ENCODE measurements at regions not wholly inside any gene's neighbourhood (a gene's known extent, or its start where the extent isn't known, plus 50 kb on each side); places are given as distances from the start of the nearest gene placed in this dataset.
"Not testable (repeated sequence)": the region's sequence is repeated elsewhere in the genome, so short reads cannot be mapped to it uniquely, and the experiment has no call there.

- Histone ChIP-seq H3K9me3 (no peaks in the 10 kb centered on the region), H3K27ac (no peak overlapping the region), H3K36me3 (no peaks in the 10 kb centered on the region), H3K27me3 (no peaks in the 10 kb centered on the region), H3K4me1 (no peaks in the 10 kb centered on the region), H3K4me3 (no peak overlapping the region)
- intact Hi-C loops (cut with DNase I; ENCODE audit: low total_unique reads), result no loop called here
- DNase-seq, result no peak
- 77 to 95% methylated on average over 3 to 9 of the region's 9 CpGs for WGBS, 2 donors (ENCODE audit: low coverage in 1 of 2)
- in situ Hi-C loops (cut with MboI; ENCODE audit: low pct_ligation_motif_present in 1 of 4, low pct_unique_long_range_greater_than_20kb in 1 of 4, low sequenced_read_pairs in 3 of 4), result no loop called here
- TF ChIP-seq EP300 (IDR thresholded peaks at IDR 0.05; ENCODE audit: low read depth) (no peak), POLR2A (IDR thresholded peaks at IDR 0.05) (no peak), POLR2AphosphoS5 (IDR thresholded peaks at IDR 0.05) (no peak), CTCF (IDR thresholded peaks at IDR 0.05) (no peak)
Measured at GRCh38 chr7:152594801-152595200, 81.1 kb downstream of the XRCC2 start.

GRCh38 chr7:152591976-152592375 is 84.0 kb downstream of the XRCC2 start:
- no peak overlapping the region for H3K27ac ChIP-seq
- no peaks in the 10 kb centered on the region for H3K4me1 ChIP-seq
- in situ Hi-C loops (cut with MboI; ENCODE audit: low pct_ligation_motif_present in 1 of 4, low pct_unique_long_range_greater_than_20kb in 1 of 4, low sequenced_read_pairs in 3 of 4) (no loop called here), intact Hi-C loops (cut with DNase I; ENCODE audit: low total_unique reads) (no loop called here)
- H3K4me3 ChIP-seq, result no peak overlapping the region
- no peaks in the 10 kb centered on the region for H3K36me3 ChIP-seq
- no peaks in the 10 kb centered on the region for H3K9me3 ChIP-seq
- 83% methylated on average over 4 of the region's 4 CpGs; no CpG with 5 or more reads in 1 of the 2 donors for WGBS, 2 donors (ENCODE audit: low coverage in 1 of 2)
- DNase-seq, result no peak
- no peak for TF ChIP-seq POLR2AphosphoS5 (IDR thresholded peaks at IDR 0.05)
- no peak for TF ChIP-seq POLR2A (IDR thresholded peaks at IDR 0.05)
- no peak for TF ChIP-seq CTCF (IDR thresholded peaks at IDR 0.05)
- TF ChIP-seq EP300 (IDR thresholded peaks at IDR 0.05; ENCODE audit: low read depth), result no peak
- H3K27me3 ChIP-seq, result no peaks in the 10 kb centered on the region

GRCh38 chr7:152590481-152590880 is 85.5 kb downstream of the XRCC2 start:
- no peaks in the 10 kb centered on the region for H3K36me3 ChIP-seq
- no peak overlapping the region for H3K4me3 ChIP-seq
- WGBS, 2 donors (ENCODE audit: low coverage in 1 of 2), result 83 to 90% methylated on average over 6 of the region's 6 CpGs
- no peaks in the 10 kb centered on the region for H3K9me3 ChIP-seq
- in situ Hi-C loops (cut with MboI; ENCODE audit: low pct_ligation_motif_present in 1 of 4, low pct_unique_long_range_greater_than_20kb in 1 of 4, low sequenced_read_pairs in 3 of 4), result no loop called here
- TF ChIP-seq POLR2A (IDR thresholded peaks at IDR 0.05) (no peak), CTCF (IDR thresholded peaks at IDR 0.05) (no peak), EP300 (IDR thresholded peaks at IDR 0.05; ENCODE audit: low read depth) (no peak), POLR2AphosphoS5 (IDR thresholded peaks at IDR 0.05) (no peak)
- no peak overlapping the region for H3K27ac ChIP-seq
- H3K27me3 ChIP-seq, result no peaks in the 10 kb centered on the region
- H3K4me1 ChIP-seq, result no peaks in the 10 kb centered on the region
- DNase-seq, result no peak
- intact Hi-C loops (cut with DNase I; ENCODE audit: low total_unique reads), result no loop called here

GRCh38 chr7:152589821-152590220 is 86.1 kb downstream of the XRCC2 start:
- intact Hi-C loops (cut with DNase I; ENCODE audit: low total_unique reads); H3K9me3 ChIP-seq; H3K27ac ChIP-seq; H3K4me3 ChIP-seq; H3K27me3 ChIP-seq; H3K36me3 ChIP-seq; DNase-seq; in situ Hi-C loops (cut with MboI; ENCODE audit: low pct_ligation_motif_present in 1 of 4, low pct_unique_long_range_greater_than_20kb in 1 of 4, low sequenced_read_pairs in 3 of 4); H3K4me1 ChIP-seq: not testable (repeated sequence)
- 92% methylated on average over 9 of the region's 9 CpGs; no CpG with 5 or more reads in 1 of the 2 donors for WGBS, 2 donors (ENCODE audit: low coverage in 1 of 2)

- TF ChIP-seq CTCF (IDR thresholded peaks at IDR 0.05) (no peak), POLR2AphosphoS5 (IDR thresholded peaks at IDR 0.05) (no peak), POLR2A (IDR thresholded peaks at IDR 0.05) (no peak), EP300 (IDR thresholded peaks at IDR 0.05; ENCODE audit: low read depth) (no peak)
- in situ Hi-C loops (cut with MboI; ENCODE audit: low pct_ligation_motif_present in 1 of 4, low pct_unique_long_range_greater_than_20kb in 1 of 4, low sequenced_read_pairs in 3 of 4) (no loop called here), intact Hi-C loops (cut with DNase I; ENCODE audit: low total_unique reads) (no loop called here)
- WGBS, 2 donors (ENCODE audit: low coverage in 1 of 2), result 61 to 63% methylated on average over 5 of the region's 5 CpGs
- H3K4me1 ChIP-seq, result no peaks in the 10 kb centered on the region
- H3K9me3 ChIP-seq, result no peaks in the 10 kb centered on the region
- no peak overlapping the region for H3K4me3 ChIP-seq
- no peaks in the 10 kb centered on the region for H3K27me3 ChIP-seq
- no peak overlapping the region for H3K27ac ChIP-seq
- no peaks in the 10 kb centered on the region for H3K36me3 ChIP-seq
- no peak for DNase-seq
Measured at GRCh38 chr7:152588350-152588749, 87.6 kb downstream of the XRCC2 start.

Measured in transverse colon (tissue), 4 donors.